OCI-LY1 (cell line): ENCODE measurements at regions not wholly inside any gene's neighbourhood (a gene's known extent, or its start where the extent isn't known, plus 50 kb on each side); places are given as distances from the start of the nearest gene placed in this dataset.

ENCODE experiments used
- CTCF ChIP-seq: fragments of 200-600 bp; sonication (generic), shearing (Covaris generic); IDR thresholded peaks from 2 replicates; pipeline ENCODE4 v1.5.1; 2017; ENCODE audit warnings: mild to moderate bottlenecking, antibody characterized with exemption, low read length, moderate library complexity, mixed read lengths
- EZH2 ChIP-seq: fragments of 200-600 bp; sonication (generic), shearing (Covaris generic); IDR thresholded peaks from 2 replicates; pipeline ENCODE4 v1.8.0; 2017; ENCODE audit warnings: borderline replicate concordance, mixed run types, mild to moderate bottlenecking, antibody characterized with exemption, low read length, moderate library complexity, mixed read lengths

- TF ChIP-seq CTCF (no peak), EZH2 (no peak)
These were observed 610.2 kb downstream of the UQCRFS1 start for GRCh38 chr19:28602675-28603298.
